Posterior cingulate gyrus (tissue), 11 donors: ENCODE measurements at regions not wholly inside any gene's neighbourhood (a gene's known extent, or its start where the extent isn't known, plus 50 kb on each side); places are given as distances from the start of the nearest gene placed in this dataset.
A peak's percentile ranks its signal among the peaks of the same experiment; 100 is the strongest.

Experiments
- DNase-seq, 10 donors: peaks; one replicate each; pipeline versions ENCODE4 v3.0.0 to v3.0.0-alpha.2; 2020 to 2021; ENCODE audit warnings: mixed read lengths in 3 of 10
- intact Hi-C: fragments of 100-400 bp; cut with DNase I; formaldehyde crosslinking; loops from one replicate; pipeline ENCODE4 v1.15.1; 2023

GRCh38 chr2:121125350-121125749 lies 159.7 kb downstream of the TFCP2L1 start:
- no peak for DNase-seq
- intact Hi-C loops: no loop called here

DNA sequence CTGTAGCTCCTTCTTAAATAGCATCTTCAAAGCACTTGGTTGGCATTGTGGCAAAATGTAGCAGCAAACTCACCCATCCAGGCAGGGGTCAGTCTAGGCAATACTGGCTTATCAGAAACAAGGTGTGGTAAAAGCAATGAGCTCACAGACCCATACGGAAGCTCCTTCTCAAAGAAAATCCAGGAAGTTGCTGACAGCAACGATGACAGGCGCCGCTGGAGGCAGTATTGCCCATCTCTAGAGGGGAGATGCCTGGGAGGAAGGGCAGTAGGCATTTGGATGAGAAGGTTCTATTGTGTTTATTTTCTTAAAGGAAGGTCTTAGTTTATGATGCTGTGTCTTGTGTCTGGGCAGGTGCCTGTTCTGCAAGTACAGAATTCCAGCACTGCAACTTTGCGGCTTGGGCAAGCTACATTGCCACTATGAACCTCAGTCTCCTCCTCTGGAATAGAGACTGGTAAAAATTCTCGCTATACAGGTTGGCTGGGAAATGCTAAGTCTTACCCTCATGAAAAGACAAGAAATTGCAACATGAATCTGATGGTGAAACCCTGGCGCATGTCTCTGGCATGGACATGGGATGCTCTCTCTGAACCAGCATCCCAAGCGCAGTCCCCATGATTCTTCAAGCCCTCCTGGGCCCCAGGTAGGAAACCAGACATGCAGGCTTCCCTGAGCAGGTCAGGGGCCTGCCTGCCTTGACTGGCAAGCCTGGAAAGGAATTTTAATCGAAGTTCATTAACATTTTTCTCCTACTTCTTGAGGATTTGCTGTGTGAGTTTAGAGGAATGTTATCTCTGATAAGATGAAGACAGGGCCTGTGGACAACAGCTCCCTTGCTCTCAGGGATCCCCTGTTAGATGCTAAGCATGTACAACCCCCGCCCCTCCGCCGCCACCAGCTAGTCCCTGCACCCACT lies 156.0 kb downstream of the TFCP2L1 start:
- DNase-seq: peak in 4 of 10 donors; percentile 10 to 68 (median 34)
- intact Hi-C loops: no loop called here

- DNase-seq: peak in 1 of 10 donors; percentile 44
- intact Hi-C loops: no loop called here
Measured at GRCh38 chr2:121129692-121130091, 155.3 kb downstream of the TFCP2L1 start.

- intact Hi-C loops: no loop called here
Measured at GRCh38 chr2:121130301-121130850, 154.6 kb downstream of the TFCP2L1 start.

GRCh38 chr2:121131375-121131774 lies 153.6 kb downstream of the TFCP2L1 start:
- DNase-seq: peak in 1 of 10 donors; percentile 48
- intact Hi-C loops: no loop called here

More at GRCh38 chr2:121130301-121130850, 154.6 kb downstream of the TFCP2L1 start:
- peak in 1 of 10 donors; percentile 28 for DNase-seq

- intact Hi-C loops: no loop called here
- DNase-seq: peak in 1 of 10 donors; percentile 51
Measured at GRCh38 chr2:121132054-121132761, 152.8 kb downstream of the TFCP2L1 start.

GRCh38 chr2:121132762-121133107 lies 152.3 kb downstream of the TFCP2L1 start:
- intact Hi-C loops: no loop called here
- DNase-seq: peak in 1 of 10 donors; percentile 37

DNA sequence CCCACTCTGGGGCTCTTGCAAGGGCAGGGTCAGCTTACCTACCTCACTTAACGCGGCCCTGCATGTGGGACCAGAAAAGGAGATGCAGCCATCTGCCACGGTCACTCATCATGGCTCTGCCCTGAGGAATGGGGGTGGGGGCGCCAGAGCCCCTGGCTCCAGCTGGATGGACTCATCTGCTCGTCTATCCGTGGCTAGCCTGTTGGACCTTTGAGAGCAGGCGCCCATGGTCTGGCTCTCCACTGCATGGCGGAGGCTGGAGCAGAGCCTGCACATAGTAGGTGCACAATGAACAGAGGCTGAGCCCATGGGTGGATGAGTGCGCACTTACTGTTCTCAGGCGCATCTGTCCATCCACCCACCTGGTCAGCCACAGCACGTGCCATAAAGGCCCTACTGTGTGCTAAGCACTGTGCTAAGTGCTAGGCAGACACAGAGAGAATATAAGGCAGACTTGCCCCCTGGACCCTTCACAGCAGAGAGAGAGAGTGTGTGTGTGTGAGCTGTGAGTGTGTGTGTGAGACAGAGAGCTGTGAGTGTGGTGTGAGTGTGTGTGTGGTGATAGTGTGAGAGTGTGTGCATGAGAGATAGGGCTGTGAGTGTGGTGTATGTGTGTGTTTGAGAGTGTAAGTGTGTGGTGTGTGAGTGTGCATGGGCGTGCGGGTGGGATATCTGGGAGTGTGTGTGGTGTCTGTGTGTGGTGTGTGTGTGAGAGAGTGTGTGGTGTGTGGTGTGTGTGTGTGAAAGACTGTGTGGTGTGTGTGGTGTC lies 151.3 kb downstream of the TFCP2L1 start:
- intact Hi-C loops: no loop called here
- DNase-seq: peak in 1 of 10 donors; percentile 60

DNA sequence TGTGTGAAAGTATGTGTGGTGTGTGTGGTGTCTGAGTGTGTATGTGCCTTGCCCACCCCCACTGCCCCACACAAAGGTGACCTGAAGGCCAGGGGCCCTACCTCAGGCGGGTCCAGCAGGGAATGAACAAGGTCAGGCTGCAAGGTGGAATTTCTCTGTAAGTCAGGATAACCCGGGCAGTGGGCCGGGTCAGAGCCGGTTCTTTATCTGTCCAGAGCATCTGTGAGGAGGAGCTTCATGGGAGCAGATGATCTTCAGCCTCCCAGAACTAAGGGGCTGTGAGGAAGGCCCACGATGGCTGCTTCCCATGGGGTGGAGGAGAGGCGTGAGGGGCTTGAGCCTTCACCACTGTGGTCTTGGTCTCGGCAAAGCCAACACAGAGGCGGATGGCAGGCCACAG lies 150.3 kb downstream of the TFCP2L1 start:
- intact Hi-C loops: no loop called here
- peak in 1 of 10 donors; percentile 66 for DNase-seq

GRCh38 chr2:121135168-121135853 lies 149.7 kb downstream of the TFCP2L1 start:
- no peak for DNase-seq
- intact Hi-C loops: no loop called here

- DNase-seq: no peak
- intact Hi-C loops: no loop called here
Measured at GRCh38 chr2:121136323-121136722, 148.7 kb downstream of the TFCP2L1 start.

DNA sequence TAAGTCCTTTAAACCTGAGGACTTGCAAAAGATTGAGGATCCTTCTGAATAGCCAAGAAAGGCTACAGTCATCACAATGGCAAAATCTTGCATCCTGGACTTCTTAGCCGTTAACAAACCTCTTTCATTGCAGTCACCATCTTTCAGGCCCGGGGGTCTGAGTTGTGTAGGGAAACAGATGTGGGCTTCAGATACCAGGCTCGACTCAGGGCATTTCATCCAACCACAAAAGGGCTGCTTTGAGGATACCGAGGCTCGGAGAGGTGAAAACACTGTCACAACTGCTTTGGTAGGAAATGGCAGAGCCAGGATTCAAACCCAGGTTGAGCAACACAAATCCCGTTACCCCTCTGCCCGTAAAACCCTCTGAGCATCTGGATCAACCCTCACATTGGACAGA lies 147.4 kb downstream of the TFCP2L1 start:
- DNase-seq: no peak
- intact Hi-C loops: no loop called here

- no peak for DNase-seq
- intact Hi-C loops: no loop called here
Measured at GRCh38 chr2:121140734-121141133, 144.3 kb downstream of the TFCP2L1 start.

- no peak for DNase-seq
- intact Hi-C loops: no loop called here
Measured at GRCh38 chr2:121142452-121142851, 142.6 kb downstream of the TFCP2L1 start.

- DNase-seq: no peak
- intact Hi-C loops: no loop called here
Measured at GRCh38 chr2:121144111-121144510, 140.9 kb downstream of the TFCP2L1 start.

- no peak for DNase-seq
- intact Hi-C loops: no loop called here
Measured at GRCh38 chr2:121146630-121147029, 138.4 kb downstream of the TFCP2L1 start.

DNA sequence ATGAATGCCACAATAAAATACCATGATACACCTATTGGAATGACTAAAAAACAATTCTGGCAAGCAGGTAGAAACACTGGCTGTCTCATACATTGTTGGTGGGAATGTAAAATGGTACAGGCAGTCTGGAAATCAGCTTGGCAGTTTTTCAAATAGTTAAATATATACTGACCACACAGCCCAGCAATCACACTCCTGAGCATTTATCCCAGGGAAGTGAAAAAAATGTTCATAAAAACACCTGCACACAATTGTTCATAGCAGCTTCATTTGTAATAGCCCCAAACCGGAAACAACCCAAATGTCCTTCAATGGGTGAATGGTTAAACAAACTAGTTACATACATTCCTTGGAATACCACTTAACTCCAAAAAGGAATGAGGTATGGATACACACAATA lies 137.2 kb downstream of the TFCP2L1 start:
- DNase-seq: no peak
- intact Hi-C loops: no loop called here

DNA sequence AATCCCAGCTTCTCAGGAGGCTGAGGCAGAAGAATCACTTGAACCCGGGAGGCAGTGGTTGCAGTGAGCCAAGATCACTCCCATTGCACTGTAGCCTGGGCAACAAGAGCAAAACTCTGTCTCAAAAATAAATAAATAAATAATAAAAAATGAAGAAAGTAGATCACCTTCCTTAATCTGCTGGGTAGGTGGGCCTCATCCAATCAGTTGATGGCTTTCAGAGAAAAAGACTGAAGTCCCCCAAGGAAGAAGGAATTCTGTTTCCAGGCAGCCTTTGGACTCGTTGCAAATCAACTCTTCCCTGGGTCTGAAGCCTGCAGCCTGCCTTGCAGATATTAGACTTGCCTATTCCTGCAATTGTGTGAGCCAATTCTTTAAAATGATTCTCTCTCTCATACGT lies 136.5 kb downstream of the TFCP2L1 start:
- intact Hi-C loops: no loop called here
- DNase-seq: no peak

DNA sequence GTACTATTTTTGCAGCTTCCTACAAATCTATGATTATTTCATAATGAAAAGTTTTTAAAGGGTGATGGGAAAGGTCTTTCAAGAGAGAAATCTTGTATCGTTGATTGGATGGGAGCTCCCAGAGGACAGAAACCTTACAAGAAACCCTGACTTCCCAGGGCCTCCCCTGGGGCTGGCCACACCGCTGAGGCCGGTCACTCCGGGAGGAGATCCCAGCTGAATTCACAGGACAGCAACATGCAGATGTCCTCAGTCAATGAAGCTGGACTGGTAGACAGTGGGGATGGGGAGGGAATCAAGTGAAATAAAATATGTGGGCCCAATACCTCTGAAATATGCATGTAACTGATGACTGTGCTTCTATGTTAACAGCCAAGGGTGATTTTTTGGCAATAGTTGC lies 135.6 kb downstream of the TFCP2L1 start:
- no peak for DNase-seq
- intact Hi-C loops: no loop called here

GRCh38 chr2:121150126-121150525 lies 134.9 kb downstream of the TFCP2L1 start:
- no peak for DNase-seq
- intact Hi-C loops: no loop called here
